Mesothelial cell of epicardium (in vitro differentiated cells): ENCODE measurements at regions not wholly inside any gene's neighbourhood (a gene's known extent, or its start where the extent isn't known, plus 50 kb on each side); places are given as distances from the start of the nearest gene placed in this dataset.

Experiments
- DNase-seq, 2 experiments: peaks; one replicate each; pipeline ENCODE4 v3.0.0; 2021; ENCODE audit warnings: low spot score in 2 of 2; ENCODE audit not compliant: unreplicated experiment in 2 of 2
- H3K27ac Mint-ChIP-seq: 2 replicates; pipeline ENCODE4 v1.8.0; 2021; ENCODE audit warnings: mixed read lengths
- H3K27me3 Mint-ChIP-seq: 2 replicates; pipeline ENCODE4 v1.8.0; 2021; ENCODE audit warnings: low read depth, mixed read lengths
- H3K36me3 Mint-ChIP-seq: 2 replicates; pipeline ENCODE4 v1.8.0; 2021; ENCODE audit warnings: mixed read lengths
- H3K4me1 Mint-ChIP-seq: 2 replicates; pipeline ENCODE4 v1.8.0; 2021; ENCODE audit warnings: mixed read lengths
- H3K4me3 Mint-ChIP-seq: 2 replicates; pipeline ENCODE4 v1.8.0; 2021; ENCODE audit warnings: mild to moderate bottlenecking, moderate library complexity, mixed read lengths
- H3K9me3 Mint-ChIP-seq: 2 replicates; pipeline ENCODE4 v1.8.0; 2021; ENCODE audit warnings: mixed read lengths
- TF ChIP-seq, protein P1 (sequence below): fragments of 200-600 bp; sonication (generic); IDR thresholded peaks from one replicate; pipeline ENCODE4 v1.5.0; 2021; ENCODE audit warnings: antibody characterized with exemption; ENCODE audit not compliant: unreplicated experiment

DNA sequence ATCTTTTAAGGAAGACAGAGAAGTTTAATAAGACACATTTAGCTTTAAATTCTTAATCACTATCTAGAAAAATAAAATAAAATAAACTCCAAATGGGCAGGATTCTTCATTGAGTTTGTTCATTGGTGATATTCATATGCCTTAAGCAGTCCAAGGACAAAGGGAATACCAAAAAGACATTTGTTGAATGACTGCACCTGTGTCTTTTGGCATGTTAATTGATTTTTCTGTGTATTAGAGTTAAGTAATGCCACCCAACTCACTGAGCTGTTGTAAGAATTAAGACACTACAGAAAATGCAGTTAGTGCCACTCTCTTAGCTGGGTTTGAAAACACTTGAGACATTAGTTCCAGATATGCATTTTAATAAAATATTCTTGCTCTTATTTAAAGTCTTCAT is 683.6 kb upstream of the ROBO1 start:
- Mint-ChIP-seq H3K4me1 (no peaks in the 10 kb centered on the region), H3K36me3 (no peaks in the 10 kb centered on the region), H3K4me3 (no peak overlapping the region), H3K27ac (no peak overlapping the region), H3K9me3 (no peaks in the 10 kb centered on the region), H3K27me3 (no peaks in the 10 kb centered on the region)
- TF ChIP-seq, protein P1, sequence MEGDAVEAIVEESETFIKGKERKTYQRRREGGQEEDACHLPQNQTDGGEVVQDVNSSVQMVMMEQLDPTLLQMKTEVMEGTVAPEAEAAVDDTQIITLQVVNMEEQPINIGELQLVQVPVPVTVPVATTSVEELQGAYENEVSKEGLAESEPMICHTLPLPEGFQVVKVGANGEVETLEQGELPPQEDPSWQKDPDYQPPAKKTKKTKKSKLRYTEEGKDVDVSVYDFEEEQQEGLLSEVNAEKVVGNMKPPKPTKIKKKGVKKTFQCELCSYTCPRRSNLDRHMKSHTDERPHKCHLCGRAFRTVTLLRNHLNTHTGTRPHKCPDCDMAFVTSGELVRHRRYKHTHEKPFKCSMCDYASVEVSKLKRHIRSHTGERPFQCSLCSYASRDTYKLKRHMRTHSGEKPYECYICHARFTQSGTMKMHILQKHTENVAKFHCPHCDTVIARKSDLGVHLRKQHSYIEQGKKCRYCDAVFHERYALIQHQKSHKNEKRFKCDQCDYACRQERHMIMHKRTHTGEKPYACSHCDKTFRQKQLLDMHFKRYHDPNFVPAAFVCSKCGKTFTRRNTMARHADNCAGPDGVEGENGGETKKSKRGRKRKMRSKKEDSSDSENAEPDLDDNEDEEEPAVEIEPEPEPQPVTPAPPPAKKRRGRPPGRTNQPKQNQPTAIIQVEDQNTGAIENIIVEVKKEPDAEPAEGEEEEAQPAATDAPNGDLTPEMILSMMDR, result no peak
- no peak for DNase-seq

DNA sequence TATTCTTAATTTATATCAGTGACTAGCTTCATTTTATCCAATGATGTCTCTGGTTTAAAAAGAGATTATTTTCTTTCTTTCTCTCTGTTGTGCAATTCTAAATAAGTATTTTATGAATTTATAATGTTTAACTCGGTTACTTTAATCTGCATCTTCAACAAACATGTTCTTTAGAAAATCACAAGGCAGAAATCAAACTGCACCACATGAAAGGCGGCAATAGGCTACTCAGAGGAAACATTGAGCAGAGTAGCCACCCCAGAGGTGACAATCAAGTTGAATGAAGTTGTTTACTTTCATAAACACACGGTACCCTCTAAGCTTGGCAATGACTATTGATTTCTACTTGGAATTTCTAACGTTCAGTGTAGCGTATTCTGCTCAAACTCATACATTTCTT is 677.8 kb upstream of the ROBO1 start:
- no peak for DNase-seq
- Mint-ChIP-seq H3K27ac (no peak overlapping the region), H3K36me3 (no peaks in the 10 kb centered on the region), H3K4me3 (no peak overlapping the region), H3K4me1 (no peaks in the 10 kb centered on the region), H3K9me3 (no peaks in the 10 kb centered on the region), H3K27me3 (no peaks in the 10 kb centered on the region)
- TF ChIP-seq, protein P1, result no peak

DNA sequence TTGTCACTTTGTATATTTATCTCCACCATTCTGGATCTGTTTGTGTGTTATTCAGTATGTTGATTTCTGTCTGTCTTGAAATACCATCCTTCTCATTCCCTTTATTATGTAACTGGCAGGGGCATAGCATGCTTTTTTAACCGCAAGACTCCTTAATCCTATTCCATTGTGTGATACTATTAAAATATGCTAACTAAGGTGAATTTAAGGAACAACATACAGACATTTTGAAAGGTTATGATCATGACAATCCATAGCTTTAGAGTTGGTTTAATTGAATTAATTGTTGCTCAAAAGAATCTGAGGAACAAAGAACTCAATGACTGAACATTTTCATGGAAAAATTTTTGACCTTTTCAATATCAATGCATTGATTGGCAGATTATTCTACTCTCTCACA is 677.3 kb upstream of the ROBO1 start:
- no peaks in the 10 kb centered on the region for H3K27me3 Mint-ChIP-seq
- H3K4me3 Mint-ChIP-seq, result no peak overlapping the region
- H3K27ac Mint-ChIP-seq, result no peak overlapping the region
- H3K9me3 Mint-ChIP-seq, result no peaks in the 10 kb centered on the region
- DNase-seq, result no peak
- TF ChIP-seq, protein P1, result no peak
- H3K4me1 Mint-ChIP-seq, result no peaks in the 10 kb centered on the region
- H3K36me3 Mint-ChIP-seq, result no peaks in the 10 kb centered on the region

DNA sequence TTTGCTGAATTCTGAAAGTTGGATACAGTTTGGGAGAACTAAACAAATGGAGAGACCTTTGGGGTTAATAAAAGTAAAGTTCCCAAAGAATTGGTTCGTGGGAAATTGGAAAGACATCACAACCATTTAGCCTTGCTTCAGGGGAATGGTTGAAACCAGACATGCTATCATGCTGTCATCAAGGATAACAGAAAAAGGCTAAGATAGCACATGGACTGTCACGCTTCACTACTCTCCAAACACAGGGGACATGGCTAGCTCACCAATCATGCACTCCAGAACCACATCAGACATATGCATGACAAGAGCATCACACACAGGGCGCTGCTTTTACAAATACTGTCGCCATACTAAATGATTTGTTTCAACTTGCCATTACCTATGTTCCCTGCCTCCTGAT is 671.7 kb upstream of the ROBO1 start:
- TF ChIP-seq, protein P1, result no peak
- Mint-ChIP-seq H3K4me1 (peaks cover 2% of the 10 kb centered on the region), H3K27ac (no peak overlapping the region), H3K36me3 (no peaks in the 10 kb centered on the region), H3K9me3 (no peaks in the 10 kb centered on the region), H3K27me3 (no peaks in the 10 kb centered on the region), H3K4me3 (no peak overlapping the region)
- no peak for DNase-seq

DNA sequence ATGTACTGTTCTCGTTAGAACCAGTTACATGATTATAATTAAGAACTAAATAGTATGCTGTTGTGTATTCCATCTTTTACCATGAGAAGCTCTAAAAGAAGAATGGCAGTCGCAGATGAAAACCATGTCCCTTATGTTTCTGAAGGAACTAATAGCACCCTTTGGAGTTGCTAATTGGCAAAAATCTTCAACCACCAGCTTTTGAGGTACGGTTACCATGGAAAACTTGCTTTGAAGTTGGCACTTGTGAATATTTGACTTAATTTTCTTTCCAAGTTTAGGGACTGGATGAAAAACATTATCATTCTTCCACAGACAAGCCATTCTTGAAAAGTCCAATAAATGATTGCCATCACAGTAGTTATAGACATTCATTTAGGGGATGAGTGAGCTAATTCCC is 666.6 kb upstream of the ROBO1 start:
- TF ChIP-seq, protein P1, result no peak
- Mint-ChIP-seq H3K27me3 (no peaks in the 10 kb centered on the region), H3K4me1 (peaks cover 2% of the 10 kb centered on the region), H3K36me3 (no peaks in the 10 kb centered on the region), H3K4me3 (no peak overlapping the region), H3K27ac (no peak overlapping the region), H3K9me3 (peaks cover 3% of the 10 kb centered on the region)
- DNase-seq, result no peak

DNA sequence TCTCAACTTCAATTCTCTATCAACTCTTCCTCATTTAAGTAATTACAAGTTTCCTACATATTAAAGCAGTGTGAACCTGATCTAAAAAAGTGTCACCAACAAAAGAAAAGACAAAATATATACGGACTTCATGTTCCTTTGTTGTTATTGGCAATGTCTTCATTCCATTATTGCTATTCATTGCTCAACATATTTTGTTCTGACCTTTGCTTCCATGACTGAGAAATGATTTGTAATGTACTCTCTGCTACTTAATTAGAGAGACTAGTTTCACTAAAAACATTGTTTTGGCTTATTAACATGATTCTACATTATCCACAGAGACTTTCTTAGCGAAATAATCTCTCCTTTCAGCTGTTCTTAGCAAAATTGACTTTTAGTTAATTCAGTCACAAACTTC is 657.2 kb upstream of the ROBO1 start:
- TF ChIP-seq, protein P1, result no peak
- H3K27me3 Mint-ChIP-seq, result no peaks in the 10 kb centered on the region
- H3K36me3 Mint-ChIP-seq, result no peaks in the 10 kb centered on the region
- DNase-seq, result no peak
- H3K4me1 Mint-ChIP-seq, result no peaks in the 10 kb centered on the region
- no peak overlapping the region for H3K4me3 Mint-ChIP-seq
- H3K27ac Mint-ChIP-seq, result no peak overlapping the region
- H3K9me3 Mint-ChIP-seq, result peaks cover 8% of the 10 kb centered on the region
